ENCODE measurements at regions not wholly inside any gene's neighbourhood (a gene's known extent, or its start where the extent isn't known, plus 50 kb on each side); places are given as distances from the start of the nearest gene placed in this dataset.
"Not testable (repeated sequence)": the region's sequence is repeated elsewhere in the genome, so short reads cannot be mapped to it uniquely, and the experiment has no call there.

- DNase-seq (ENCODE audit: low read depth), result no peak
Measured at GRCh38 chr11:134978388-134979088, 566.5 kb upstream of the B3GAT1 start.

- DNase-seq (ENCODE audit: low read depth), result no peak
Measured at GRCh38 chr11:134976551-134976950, 564.5 kb upstream of the B3GAT1 start.

GRCh38 chr11:134975866-134976376, 563.9 kb upstream of the B3GAT1 start:
- no peak for DNase-seq (ENCODE audit: low read depth)

- no peak for DNase-seq (ENCODE audit: low read depth)
Measured at GRCh38 chr11:134973801-134974200, 561.8 kb upstream of the B3GAT1 start.

- no peak for DNase-seq (ENCODE audit: low read depth)
Measured at GRCh38 chr11:134971381-134971780, 559.3 kb upstream of the B3GAT1 start.

GRCh38 chr11:134967746-134968145, 555.7 kb upstream of the B3GAT1 start:
- DNase-seq (ENCODE audit: low read depth), result no peak

GRCh38 chr11:134961386-134961785, 549.3 kb upstream of the B3GAT1 start:
- not testable (repeated sequence) for DNase-seq (ENCODE audit: low read depth)

GRCh38 chr11:134958870-134959269, 546.8 kb upstream of the B3GAT1 start:
- no peak for DNase-seq (ENCODE audit: low read depth)

- DNase-seq (ENCODE audit: low read depth), result no peak
Measured at GRCh38 chr11:134958336-134958640, 546.2 kb upstream of the B3GAT1 start.

GRCh38 chr11:134957540-134958335, 545.7 kb upstream of the B3GAT1 start:
- no peak for DNase-seq (ENCODE audit: low read depth)

- DNase-seq (ENCODE audit: low read depth), result no peak
Measured at GRCh38 chr11:134956450-134957210, 544.6 kb upstream of the B3GAT1 start.

GRCh38 chr11:134955970-134956369, 543.9 kb upstream of the B3GAT1 start:
- not testable (repeated sequence) for DNase-seq (ENCODE audit: low read depth)

GRCh38 chr11:134955281-134955680, 543.2 kb upstream of the B3GAT1 start:
- DNase-seq (ENCODE audit: low read depth), result no peak

- not testable (repeated sequence) for DNase-seq (ENCODE audit: low read depth)
Measured at GRCh38 chr11:134954456-134954855, 542.4 kb upstream of the B3GAT1 start.

- DNase-seq (ENCODE audit: low read depth), result not testable (repeated sequence)
Measured at GRCh38 chr11:134953417-134953970, 541.5 kb upstream of the B3GAT1 start.

- no peak for DNase-seq (ENCODE audit: low read depth)
Measured at GRCh38 chr11:134951305-134951700, 539.3 kb upstream of the B3GAT1 start.

GRCh38 chr11:134950692-134951304, 538.8 kb upstream of the B3GAT1 start:
- DNase-seq (ENCODE audit: low read depth), result no peak

- no peak for DNase-seq (ENCODE audit: low read depth)
Measured at GRCh38 chr11:134949121-134950090, 537.4 kb upstream of the B3GAT1 start.

- DNase-seq (ENCODE audit: low read depth), result no peak
Measured at GRCh38 chr11:134947556-134947955, 535.5 kb upstream of the B3GAT1 start.

- DNase-seq (ENCODE audit: low read depth), result no peak
Measured at GRCh38 chr11:134945993-134946392, 534.0 kb upstream of the B3GAT1 start.

GRCh38 chr11:134944986-134945385, 532.9 kb upstream of the B3GAT1 start:
- no peak for DNase-seq (ENCODE audit: low read depth)
